VCaP (cell line): ENCODE measurements at regions not wholly inside any gene's neighbourhood (a gene's known extent, or its start where the extent isn't known, plus 50 kb on each side); places are given as distances from the start of the nearest gene placed in this dataset.

ENCODE experiments used
- H3K27ac ChIP-seq: fragments of 450-650 bp; 2 replicates; pipeline ENCODE4 v1.5.1; 2017
- CTCF ChIP-seq: fragments of 450-650 bp; conservative IDR thresholded peaks from 2 replicates; pipeline ENCODE4 v1.5.1; 2017; ENCODE audit warnings: mild to moderate bottlenecking, moderate library complexity

GRCh38 chr5:145294331-145294730 lies 540.8 kb downstream of the PRELID2 start:
- no peak overlapping the region for H3K27ac ChIP-seq
- no peak for TF ChIP-seq CTCF

- TF ChIP-seq CTCF: no peak
- H3K27ac ChIP-seq: no peak overlapping the region
These were observed 541.4 kb downstream of the PRELID2 start for GRCh38 chr5:145293716-145294115.

GRCh38 chr5:145292278-145292677 lies 542.9 kb downstream of the PRELID2 start:
- TF ChIP-seq CTCF: no peak
- no peak overlapping the region for H3K27ac ChIP-seq

- no peak overlapping the region for H3K27ac ChIP-seq
- TF ChIP-seq CTCF: no peak
These were observed 551.9 kb downstream of the PRELID2 start for GRCh38 chr5:145283141-145283810.

GRCh38 chr5:145280806-145281205 lies 554.3 kb downstream of the PRELID2 start:
- TF ChIP-seq CTCF: no peak

GRCh38 chr5:145280214-145280613 lies 554.9 kb downstream of the PRELID2 start:
- no peak overlapping the region for H3K27ac ChIP-seq
- no peak for TF ChIP-seq CTCF

More at GRCh38 chr5:145280806-145281205, 554.3 kb downstream of the PRELID2 start:
- no peak overlapping the region for H3K27ac ChIP-seq

GRCh38 chr5:145260670-145261069 lies 574.5 kb downstream of the PRELID2 start:
- no peak for TF ChIP-seq CTCF
- no peak overlapping the region for H3K27ac ChIP-seq

GRCh38 chr5:145247745-145248040 lies 587.4 kb downstream of the PRELID2 start:
- no peak for TF ChIP-seq CTCF
- H3K27ac ChIP-seq: no peak overlapping the region
